Stimulated activated CD4-positive, alpha-beta T cell treated with anti-CD3 and anti-CD28 coated beads, Interleukin-2, amount 100 ng/mL, for 24 hours (primary cell): ENCODE measurements at regions not wholly inside any gene's neighbourhood (a gene's known extent, or its start where the extent isn't known, plus 50 kb on each side); places are given as distances from the start of the nearest gene placed in this dataset.
"Not testable (repeated sequence)": the region's sequence is repeated elsewhere in the genome, so short reads cannot be mapped to it uniquely, and the experiment has no call there.

Source experiments
- DNase-seq, 2 donors: peaks; one replicate each; pipeline ENCODE4 v3.0.0-alpha.2; 2020

DNA sequence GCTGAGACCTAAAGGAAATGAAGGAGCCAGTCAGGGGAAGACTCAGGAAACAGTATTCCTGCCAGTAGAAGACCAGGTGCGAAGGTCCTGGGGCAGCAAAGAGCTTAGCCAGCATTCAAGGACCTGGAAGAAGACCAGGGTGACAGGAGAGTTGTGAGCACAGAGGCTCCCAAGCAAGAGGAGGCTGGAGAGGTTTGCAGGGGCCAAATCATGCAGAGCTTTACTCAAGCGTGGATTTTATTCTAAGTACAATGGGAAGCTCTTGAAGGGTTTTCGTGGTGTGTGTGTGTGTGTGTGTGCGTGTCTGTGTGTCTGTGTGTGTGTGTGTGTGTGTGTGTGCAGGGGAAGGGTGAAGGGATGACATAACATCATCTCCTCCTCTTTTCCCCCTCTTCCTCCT is 200.7 kb upstream of the IRF2BP2 start:
- DNase-seq = not testable (repeated sequence)

DNA sequence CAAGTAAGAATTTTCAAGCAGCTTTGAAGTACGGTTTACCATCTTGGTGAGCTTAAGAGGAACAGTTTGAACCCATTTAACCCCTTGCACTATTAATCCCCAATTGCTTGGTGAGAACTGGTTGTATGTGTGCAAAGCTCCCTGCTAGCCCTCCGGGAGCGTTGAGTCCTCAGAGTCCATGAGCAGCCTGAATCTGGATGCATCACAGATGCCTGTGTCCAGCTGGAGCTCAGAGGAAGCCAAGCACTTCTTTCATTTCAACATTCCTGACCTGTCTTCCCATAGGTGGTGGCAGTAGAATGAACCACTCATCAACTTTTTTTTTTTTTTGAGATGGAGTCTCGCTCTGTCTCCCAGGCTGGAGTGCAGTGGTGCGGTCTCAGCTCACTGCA is 199.9 kb upstream of the IRF2BP2 start:
- DNase-seq = not testable (repeated sequence)

- DNase-seq = not testable (repeated sequence)
Measured at GRCh38 chr1:234808943-234809853, 199.2 kb upstream of the IRF2BP2 start.

DNA sequence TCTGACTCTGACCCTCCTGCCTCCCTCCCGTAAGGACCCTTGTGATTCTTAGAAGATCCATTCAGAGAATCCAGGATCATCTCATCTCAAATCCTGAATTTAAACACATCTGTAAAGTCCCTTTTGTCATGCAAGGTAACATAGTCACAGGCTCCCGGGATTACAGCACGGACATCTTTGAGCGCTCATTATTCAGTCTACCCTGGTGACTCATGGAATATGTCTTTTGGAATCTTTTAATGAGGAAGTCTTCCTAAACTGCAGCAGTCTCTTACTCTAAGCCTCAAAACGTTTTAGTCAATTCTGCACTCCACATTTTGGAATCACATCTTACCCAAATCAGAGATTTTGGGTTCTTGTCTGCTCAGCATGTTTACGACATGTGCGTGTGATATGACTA is 198.5 kb upstream of the IRF2BP2 start:
- not testable (repeated sequence) for DNase-seq

DNA sequence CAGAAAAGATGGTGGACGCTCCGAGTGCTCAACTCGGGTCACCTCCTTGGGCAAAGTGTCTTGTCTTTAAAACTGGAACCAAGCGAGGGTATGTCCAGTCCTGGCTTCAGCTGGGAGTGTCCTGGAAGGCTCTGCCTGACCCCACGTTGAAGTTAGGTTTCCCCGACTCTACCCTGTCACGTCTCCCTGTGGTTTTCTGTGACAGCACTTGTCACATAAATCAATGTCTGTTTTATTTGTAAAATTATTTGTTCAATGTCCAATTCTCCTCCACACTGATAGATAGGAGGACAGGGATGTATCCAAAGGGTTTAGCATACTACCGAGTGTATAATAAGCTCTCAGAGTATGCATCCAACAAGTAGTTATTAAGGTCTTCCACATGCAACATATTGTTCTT is 197.7 kb upstream of the IRF2BP2 start:
- DNase-seq = not testable (repeated sequence)

GRCh38 chr1:234802586-234802985 is 192.6 kb upstream of the IRF2BP2 start:
- not testable (repeated sequence) for DNase-seq

DNA sequence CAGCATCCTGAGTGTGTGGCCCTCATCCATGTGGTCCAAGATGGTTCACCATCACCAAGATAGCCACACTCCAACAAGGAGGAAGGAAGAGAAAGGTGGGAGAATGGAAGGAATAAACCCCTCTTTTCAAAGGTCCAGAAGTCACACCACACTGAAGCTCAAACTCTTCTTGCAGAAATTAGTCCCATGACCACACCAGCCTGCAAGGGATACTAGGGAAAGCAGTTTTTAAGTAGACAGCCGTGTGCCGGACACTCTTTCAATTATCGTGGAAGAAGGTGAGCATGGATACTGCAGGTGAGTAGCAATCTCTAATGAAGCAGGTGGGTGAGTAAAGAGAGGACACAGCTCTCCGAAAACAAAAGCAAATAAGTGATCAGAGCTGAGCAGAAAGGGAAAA is 191.7 kb upstream of the IRF2BP2 start:
- not testable (repeated sequence) for DNase-seq

- not testable (repeated sequence) for DNase-seq
Measured at GRCh38 chr1:234801147-234801546, 191.2 kb upstream of the IRF2BP2 start.

DNA sequence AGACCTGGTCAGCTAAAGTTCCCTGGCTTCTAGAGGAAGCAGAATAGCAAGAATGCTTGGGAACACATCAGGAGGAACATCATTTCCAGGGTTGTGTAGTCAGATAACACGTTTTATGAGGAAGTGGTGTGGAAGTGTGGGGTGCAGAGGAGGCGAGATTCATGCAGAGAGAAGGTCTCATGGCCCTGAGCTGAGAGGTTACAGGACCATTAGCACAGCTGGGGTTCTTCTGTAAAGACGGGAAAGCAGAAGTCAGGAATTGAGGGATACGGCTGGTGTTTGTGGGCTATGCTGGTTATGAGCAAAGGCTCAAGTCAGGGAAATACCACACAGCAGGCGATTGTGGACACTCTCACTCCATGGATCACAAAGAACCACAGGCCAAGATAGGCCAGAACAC is 190.6 kb upstream of the IRF2BP2 start:
- DNase-seq = not testable (repeated sequence)

- not testable (repeated sequence) for DNase-seq
Measured at GRCh38 chr1:234799021-234799689, 189.2 kb upstream of the IRF2BP2 start.

GRCh38 chr1:234797216-234797615 is 187.2 kb upstream of the IRF2BP2 start:
- not testable (repeated sequence) for DNase-seq

- not testable (repeated sequence) for DNase-seq
Measured at GRCh38 chr1:234796438-234796792, 186.4 kb upstream of the IRF2BP2 start.

GRCh38 chr1:234795711-234796437 is 185.9 kb upstream of the IRF2BP2 start:
- not testable (repeated sequence) for DNase-seq

GRCh38 chr1:234795007-234795406 is 185.0 kb upstream of the IRF2BP2 start:
- DNase-seq = not testable (repeated sequence)

DNA sequence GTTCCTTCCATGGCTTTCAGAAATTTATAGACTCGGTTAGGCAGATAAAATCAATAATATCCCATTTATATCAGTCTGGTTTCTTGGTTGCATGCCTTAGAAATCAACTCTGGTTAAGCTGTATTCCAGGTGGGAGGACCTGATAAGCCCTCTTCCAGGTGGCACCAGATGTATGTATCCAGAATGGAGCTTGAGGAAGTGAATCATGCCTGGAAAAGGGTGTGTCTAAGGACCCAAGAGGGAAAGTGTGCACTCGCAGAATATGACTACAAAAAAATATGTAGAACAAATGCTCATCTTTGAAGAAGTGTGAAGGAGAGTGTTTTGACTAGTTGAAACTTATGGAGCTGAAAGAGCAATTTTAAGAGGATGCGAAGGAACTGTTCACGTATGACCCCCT is 184.5 kb upstream of the IRF2BP2 start:
- not testable (repeated sequence) for DNase-seq

DNA sequence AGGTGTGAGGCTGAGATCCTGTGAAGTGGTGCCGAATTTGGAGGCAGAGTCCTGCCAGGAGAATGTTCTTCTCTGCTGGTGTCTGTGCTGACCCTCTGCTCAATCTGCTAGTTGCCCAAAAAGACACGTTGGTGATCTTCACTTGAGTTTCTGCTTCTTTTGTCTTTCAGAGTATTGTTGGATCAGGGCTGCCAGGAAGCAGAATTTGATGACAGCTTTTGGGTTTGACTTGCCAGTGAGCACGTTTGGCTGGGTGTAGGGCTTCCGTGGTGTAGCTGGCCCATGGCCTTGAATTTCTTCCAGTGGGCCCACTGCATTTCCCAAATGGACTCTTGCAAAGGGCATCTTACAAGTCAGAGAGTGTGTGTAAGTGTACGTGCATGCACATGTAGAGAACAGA is 183.9 kb upstream of the IRF2BP2 start:
- DNase-seq = not testable (repeated sequence)

GRCh38 chr1:234792221-234792864 is 182.4 kb upstream of the IRF2BP2 start:
- not testable (repeated sequence) for DNase-seq

DNA sequence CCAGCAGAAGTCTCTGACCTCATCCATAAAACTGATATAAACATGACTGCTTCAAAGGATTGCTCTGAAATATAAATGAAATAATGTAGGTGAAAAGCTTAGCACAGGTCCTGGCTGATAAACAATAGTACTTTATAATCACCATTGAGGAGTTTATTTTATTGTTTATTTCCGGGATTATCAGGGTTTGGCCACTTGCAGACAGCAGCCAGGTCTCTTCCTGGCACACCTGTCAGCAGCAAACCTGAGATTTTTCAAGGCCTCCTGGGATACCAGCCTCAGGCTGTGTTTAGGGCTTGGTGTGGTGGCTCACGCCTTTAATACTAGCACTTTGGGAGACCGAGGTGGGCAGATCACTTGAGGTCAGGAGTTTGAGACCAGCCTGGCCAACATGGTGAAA is 181.6 kb upstream of the IRF2BP2 start:
- not testable (repeated sequence) for DNase-seq

- not testable (repeated sequence) for DNase-seq
Measured at GRCh38 chr1:234790333-234790732, 180.4 kb upstream of the IRF2BP2 start.

DNA sequence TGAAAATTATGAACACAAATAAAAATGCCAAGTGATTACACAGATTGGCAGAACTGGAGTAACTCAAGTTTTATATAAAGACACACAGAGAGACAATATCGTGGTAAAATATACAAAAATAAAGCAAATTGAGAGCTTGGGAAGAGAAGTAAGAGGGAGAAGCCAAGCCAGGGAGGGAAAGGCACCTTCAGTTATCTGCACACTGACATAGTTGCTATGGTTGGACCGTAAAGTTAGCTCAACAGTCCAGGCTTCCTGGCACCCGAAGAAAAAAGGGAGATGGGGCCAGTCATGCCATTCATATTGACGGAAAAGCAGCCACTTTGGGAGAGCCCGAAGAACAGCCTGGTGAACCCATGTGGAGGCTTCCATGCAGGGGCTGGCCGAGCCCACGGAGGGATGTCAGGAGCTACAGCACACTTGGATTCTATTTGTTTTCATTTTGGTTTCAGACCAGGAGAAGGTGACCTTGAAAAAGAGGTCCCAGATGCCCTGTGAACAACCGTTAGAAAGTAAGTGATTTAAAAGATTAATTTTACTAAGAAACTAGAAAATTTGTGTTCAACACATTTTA is 177.1 kb upstream of the IRF2BP2 start:
- DNase-seq = not testable (repeated sequence)

DNA sequence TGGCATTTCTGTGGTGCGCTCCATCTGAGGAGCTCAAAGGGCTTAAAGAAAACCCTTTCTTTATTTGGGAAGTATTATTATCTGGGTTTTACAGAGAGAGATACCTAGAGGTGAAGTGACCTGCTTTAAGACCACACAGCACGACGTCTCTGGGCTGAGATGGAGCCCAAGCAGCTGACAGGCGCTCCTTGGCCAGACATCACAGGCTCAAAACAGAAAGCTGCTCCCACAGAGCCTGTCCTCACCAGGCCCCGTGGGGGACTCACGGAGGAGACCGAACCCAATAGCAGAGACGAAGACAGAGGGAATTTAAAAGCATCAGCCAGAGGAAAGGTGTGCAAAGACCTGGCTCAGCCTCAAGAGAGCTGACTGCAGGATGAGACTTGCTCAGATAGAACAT is 175.9 kb upstream of the IRF2BP2 start:
- DNase-seq = not testable (repeated sequence)

GRCh38 chr1:234785471-234785919 is 175.5 kb upstream of the IRF2BP2 start:
- DNase-seq = not testable (repeated sequence)
